ENCODE measurements at regions not wholly inside any gene's neighbourhood (a gene's known extent, or its start where the extent isn't known, plus 50 kb on each side); places are given as distances from the start of the nearest gene placed in this dataset.

DNA sequence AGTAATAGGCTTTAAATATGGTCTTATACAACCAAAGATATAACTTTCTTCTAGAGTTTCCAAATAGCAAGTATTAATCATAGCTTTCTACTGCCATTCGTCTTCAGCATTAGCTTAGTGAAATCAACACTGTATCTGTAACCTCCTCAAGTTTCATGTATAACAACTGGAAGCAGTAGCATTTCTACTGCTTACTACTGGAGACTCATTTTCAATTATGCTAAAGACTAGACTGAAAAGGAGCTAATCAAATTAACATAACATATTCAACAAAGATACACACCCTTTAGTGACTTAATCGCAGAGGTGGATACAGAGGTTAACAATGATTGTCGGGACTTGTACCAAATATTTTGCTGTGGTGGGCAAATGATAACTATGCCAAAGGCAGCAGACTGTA, 344.2 kb upstream of the TEX13C start:
- CTCF ChIA-PET: no interaction called here
- POLR2A ChIA-PET (ENCODE audit: low non-redundant PET): no interaction called here
- DNase-seq (ENCODE audit: low spot score): no peak

DNA sequence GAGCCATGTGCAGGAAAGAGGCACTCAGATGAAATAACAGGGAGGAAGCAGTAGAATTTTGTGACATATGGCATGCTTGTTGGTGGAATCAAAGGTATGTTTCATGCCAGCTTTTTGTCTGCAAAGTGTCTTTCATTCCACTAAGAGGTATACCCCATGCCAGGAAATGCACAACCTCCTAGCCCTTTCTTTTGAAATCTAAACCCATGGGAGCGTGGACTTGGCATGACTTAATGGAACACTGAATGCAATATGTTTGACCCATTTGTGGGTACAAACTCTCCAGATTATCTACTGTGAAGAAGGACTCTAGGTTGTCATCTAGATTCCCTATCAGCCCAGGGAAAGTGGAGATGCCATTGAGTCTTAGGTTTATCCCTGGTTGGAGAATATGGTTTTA, 338.3 kb upstream of the TEX13C start:
- DNase-seq (ENCODE audit: low spot score): no peak
- ChIA-PET CTCF (no interaction called here), POLR2A (ENCODE audit: low non-redundant PET) (no interaction called here)
- no peak overlapping the region for H3K27ac ChIP-seq
- TF ChIP-seq, protein P1, sequence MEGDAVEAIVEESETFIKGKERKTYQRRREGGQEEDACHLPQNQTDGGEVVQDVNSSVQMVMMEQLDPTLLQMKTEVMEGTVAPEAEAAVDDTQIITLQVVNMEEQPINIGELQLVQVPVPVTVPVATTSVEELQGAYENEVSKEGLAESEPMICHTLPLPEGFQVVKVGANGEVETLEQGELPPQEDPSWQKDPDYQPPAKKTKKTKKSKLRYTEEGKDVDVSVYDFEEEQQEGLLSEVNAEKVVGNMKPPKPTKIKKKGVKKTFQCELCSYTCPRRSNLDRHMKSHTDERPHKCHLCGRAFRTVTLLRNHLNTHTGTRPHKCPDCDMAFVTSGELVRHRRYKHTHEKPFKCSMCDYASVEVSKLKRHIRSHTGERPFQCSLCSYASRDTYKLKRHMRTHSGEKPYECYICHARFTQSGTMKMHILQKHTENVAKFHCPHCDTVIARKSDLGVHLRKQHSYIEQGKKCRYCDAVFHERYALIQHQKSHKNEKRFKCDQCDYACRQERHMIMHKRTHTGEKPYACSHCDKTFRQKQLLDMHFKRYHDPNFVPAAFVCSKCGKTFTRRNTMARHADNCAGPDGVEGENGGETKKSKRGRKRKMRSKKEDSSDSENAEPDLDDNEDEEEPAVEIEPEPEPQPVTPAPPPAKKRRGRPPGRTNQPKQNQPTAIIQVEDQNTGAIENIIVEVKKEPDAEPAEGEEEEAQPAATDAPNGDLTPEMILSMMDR (conservative IDR thresholded peaks at IDR 0.05; ENCODE audit: low read depth): no peak

More for the DNA sequence above, 344.2 kb upstream of the TEX13C start:
- H3K27ac ChIP-seq: no peak overlapping the region
- TF ChIP-seq, protein P1 (conservative IDR thresholded peaks at IDR 0.05; ENCODE audit: low read depth): no peak

DNA sequence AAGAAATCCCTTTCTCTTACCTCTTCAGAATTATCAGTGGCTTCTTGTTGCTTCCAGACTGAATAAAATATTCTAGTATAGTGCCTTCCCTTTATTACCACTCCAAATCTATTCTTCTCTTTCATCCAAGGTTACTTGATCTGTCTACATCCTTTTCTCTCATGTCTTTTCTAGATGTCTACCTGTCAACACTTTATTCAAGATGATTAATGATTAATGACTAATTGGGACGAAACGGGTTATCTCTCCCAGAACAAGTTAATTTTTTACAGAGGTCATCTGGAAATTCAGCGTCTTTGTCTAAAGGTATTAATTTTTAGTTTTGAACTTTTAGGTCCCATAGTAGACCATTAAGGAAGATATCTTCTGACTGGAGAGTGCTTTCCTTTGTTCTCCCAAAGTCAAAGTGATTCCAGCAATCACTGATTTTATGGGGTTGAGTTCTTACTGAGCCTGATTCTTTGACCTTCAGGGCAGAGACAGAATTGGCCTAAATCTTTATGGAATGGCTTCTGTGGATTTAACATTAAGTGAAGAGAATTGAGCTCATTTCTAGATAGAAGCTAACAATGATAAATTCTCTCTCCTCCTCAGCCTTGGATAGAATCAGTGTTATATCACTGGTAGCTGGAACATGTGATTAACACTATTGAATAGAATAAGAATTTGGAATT, 335.4 kb upstream of the TEX13C start:
- DNase-seq (ENCODE audit: low spot score): no peak
- ChIA-PET POLR2A (ENCODE audit: low non-redundant PET) (interaction anchor here (0.5 kb wide), 1 partner anchor 164 kb away, joined by 4 read pairs; no protein-coding TSS in a partner anchor), CTCF (no interaction called here)
- H3K27ac ChIP-seq: no peak overlapping the region
- TF ChIP-seq, protein P1 (conservative IDR thresholded peaks at IDR 0.05; ENCODE audit: low read depth): no peak

DNA sequence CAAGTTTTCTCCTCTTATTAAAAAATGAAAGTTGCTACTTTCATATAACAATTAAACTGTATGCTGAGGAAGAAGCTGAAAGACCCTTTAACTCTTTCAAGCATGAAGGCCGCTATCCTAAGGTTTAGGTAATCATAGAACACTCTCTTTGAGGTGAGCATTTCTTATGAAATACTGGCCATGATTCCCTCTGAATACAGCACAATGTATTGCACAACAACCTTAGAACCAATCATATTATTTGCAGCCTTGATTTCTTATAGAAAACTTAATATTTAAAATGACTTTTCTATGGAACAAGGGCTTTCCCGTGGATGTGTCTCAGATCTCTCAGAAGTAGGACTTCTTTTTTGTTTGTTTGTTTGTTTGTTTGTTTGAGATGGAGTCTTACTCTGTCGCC, 333.4 kb upstream of the TEX13C start:
- no peak overlapping the region for H3K27ac ChIP-seq
- CTCF ChIA-PET: no interaction called here
- POLR2A ChIA-PET (ENCODE audit: low non-redundant PET): no interaction called here
- TF ChIP-seq, protein P1 (conservative IDR thresholded peaks at IDR 0.05; ENCODE audit: low read depth): no peak
- no peak for DNase-seq (ENCODE audit: low spot score)

DNA sequence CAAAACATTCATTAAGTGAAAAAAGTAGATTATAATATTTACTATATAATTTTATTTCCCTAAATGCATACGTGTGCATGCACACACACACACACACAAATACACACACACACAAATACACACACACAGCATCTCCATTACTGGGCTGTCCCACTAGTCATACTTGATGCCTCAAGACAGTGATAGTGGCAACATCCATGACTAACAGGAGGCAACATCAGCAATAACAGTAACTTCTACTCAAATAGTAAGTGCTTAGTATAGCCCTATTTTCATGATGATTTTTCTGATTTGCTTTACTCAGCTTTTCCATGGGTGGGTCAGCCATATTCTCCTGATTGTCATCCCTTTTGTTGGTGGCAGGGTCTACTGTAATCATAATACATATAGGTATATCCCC, 325.9 kb upstream of the TEX13C start:
- POLR2A ChIA-PET (ENCODE audit: low non-redundant PET): no interaction called here
- CTCF ChIA-PET: no interaction called here
- no peak for DNase-seq (ENCODE audit: low spot score)
- TF ChIP-seq, protein P1 (conservative IDR thresholded peaks at IDR 0.05; ENCODE audit: low read depth): no peak
- H3K27ac ChIP-seq: no peak overlapping the region

DNA sequence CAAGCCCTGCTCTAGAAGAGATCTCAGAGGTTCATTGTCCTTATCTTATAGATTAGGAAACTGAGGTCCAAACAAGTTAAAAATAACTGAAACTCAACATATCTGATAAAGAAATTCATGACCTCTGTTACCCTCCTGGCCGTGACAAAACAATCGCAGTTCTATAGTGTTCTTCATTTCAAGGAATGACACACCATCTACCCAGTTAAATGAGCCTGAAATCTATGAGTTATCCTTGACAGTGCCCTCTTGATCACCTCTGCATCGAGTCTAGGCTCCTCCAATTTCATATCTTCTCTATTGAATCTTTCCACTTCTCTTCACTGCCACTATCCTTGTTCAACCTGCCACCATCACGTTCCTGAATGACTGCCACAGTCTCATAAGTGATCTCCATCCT, 325.3 kb upstream of the TEX13C start:
- TF ChIP-seq, protein P1 (conservative IDR thresholded peaks at IDR 0.05; ENCODE audit: low read depth): no peak
- no peak overlapping the region for H3K27ac ChIP-seq
- ChIA-PET POLR2A (ENCODE audit: low non-redundant PET) (no interaction called here), CTCF (no interaction called here)
- DNase-seq (ENCODE audit: low spot score): no peak
